H54 (cell line): ENCODE measurements at regions not wholly inside any gene's neighbourhood (a gene's known extent, or its start where the extent isn't known, plus 50 kb on each side); places are given as distances from the start of the nearest gene placed in this dataset.
"Not testable (repeated sequence)": the region's sequence is repeated elsewhere in the genome, so short reads cannot be mapped to it uniquely, and the experiment has no call there.

Source experiments
- DNase-seq: peaks from one replicate; pipeline ENCODE4 v3.0.0; 2011; ENCODE audit warnings: low spot score, mixed read lengths; ENCODE audit not compliant: insufficient read length
- FAIRE-seq: peaks from 3 replicates; lab custom pipeline; 2011; peaks lifted over from hg19 to GRCh38; lab: Jason Lieb, UNC
- POLR2A ChIP-seq: IDR thresholded peaks from 2 replicates; pipeline ENCODE4 v1.6.1; 2011; ENCODE audit warnings: low read depth, mild to moderate bottlenecking, low read length

- TF ChIP-seq POLR2A: no peak
- DNase-seq (no peak), FAIRE-seq (no peak)
Observed at GRCh38 chr12:46067094-46067493, 76.7 kb upstream of the SCAF11 start.

- FAIRE-seq (no peak), DNase-seq (no peak)
Observed at GRCh38 chr12:46065412-46066166, 75.2 kb upstream of the SCAF11 start.

DNA sequence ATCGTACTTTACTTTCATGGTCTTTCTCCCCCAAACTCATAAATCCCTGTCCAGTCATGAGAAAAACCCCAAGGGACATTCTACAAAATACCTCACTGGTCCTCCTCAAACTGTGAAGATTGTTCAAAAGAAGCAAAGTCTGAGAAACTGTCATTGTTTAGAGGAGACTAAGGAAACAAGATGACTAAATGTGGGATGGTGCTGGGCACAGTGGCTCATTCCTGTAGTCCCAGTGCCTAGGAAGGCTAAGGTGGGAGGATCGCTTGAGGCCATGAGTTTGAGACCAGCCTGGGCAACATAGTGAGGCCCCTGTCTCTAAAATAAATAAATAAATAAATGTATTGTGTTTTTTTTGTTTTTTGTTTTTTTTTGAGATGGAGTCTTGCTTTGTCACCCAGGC, 74.2 kb upstream of the SCAF11 start:
- DNase-seq (no peak), FAIRE-seq (no peak)
- TF ChIP-seq POLR2A: no peak

More at GRCh38 chr12:46065412-46066166, 75.2 kb upstream of the SCAF11 start:
- no peak for TF ChIP-seq POLR2A

DNA sequence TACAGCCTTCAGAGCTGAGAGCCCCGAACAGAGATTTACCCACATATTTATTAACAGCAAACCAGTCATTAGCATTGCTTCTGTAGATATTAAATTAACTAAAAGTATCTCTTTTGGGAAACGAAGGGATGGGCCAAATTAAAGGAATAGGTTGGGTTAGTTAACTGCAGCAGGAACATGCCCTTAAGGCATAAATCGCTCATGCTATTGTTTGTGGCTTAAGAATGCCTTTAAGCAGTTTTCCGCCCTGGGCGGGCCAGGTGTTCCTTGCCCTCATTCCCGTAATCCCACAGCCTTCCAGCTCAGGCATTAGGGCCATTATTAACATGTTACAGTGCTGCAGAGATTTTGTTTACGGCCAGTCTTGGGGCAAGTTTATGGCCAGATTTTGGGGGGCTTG, 68.3 kb upstream of the SCAF11 start:
- FAIRE-seq, DNase-seq: not testable (repeated sequence)

GRCh38 chr12:46050805-46051204, 60.4 kb upstream of the SCAF11 start:
- no peak for FAIRE-seq
- no peak for TF ChIP-seq POLR2A

GRCh38 chr12:46049665-46050064, 59.3 kb upstream of the SCAF11 start:
- DNase-seq: no peak
- TF ChIP-seq POLR2A: no peak
- FAIRE-seq: no peak

More at GRCh38 chr12:46050805-46051204, 60.4 kb upstream of the SCAF11 start:
- DNase-seq: no peak

- FAIRE-seq (no peak), DNase-seq (no peak)
- TF ChIP-seq POLR2A: no peak
Observed at GRCh38 chr12:46046436-46046835, 56.1 kb upstream of the SCAF11 start.

GRCh38 chr12:46043972-46044520, 53.7 kb upstream of the SCAF11 start:
- FAIRE-seq: no peak
- no peak for DNase-seq

More at GRCh38 chr12:46043972-46044520, 53.7 kb upstream of the SCAF11 start:
- no peak for TF ChIP-seq POLR2A
